Hematopoietic multipotent progenitor cell treated with erythropoietin and hydrocortisone succinate and interleukin-3 and kit ligand, for 6 days (in vitro differentiated cells): ENCODE measurements at regions not wholly inside any gene's neighbourhood (a gene's known extent, or its start where the extent isn't known, plus 50 kb on each side); places are given as distances from the start of the nearest gene placed in this dataset.

Experiments
- DNase-seq: peaks from one replicate; pipeline ENCODE4 v3.0.0-alpha.2; 2015

GRCh38 chr9:89776795-89777525 lies 172.1 kb downstream of the GADD45G start:
- DNase-seq, result no peak

- DNase-seq, result no peak
Observed at GRCh38 chr9:89777544-89777943, 172.7 kb downstream of the GADD45G start.

GRCh38 chr9:89778100-89779090 lies 173.6 kb downstream of the GADD45G start:
- DNase-seq, result no peak

- DNase-seq, result no peak
Observed at GRCh38 chr9:89779405-89780203, 174.8 kb downstream of the GADD45G start.

- DNase-seq, result no peak
Observed at GRCh38 chr9:89780959-89781358, 176.1 kb downstream of the GADD45G start.

GRCh38 chr9:89781838-89782540 lies 177.2 kb downstream of the GADD45G start:
- DNase-seq, result peak; percentile 47

GRCh38 chr9:89786655-89787054 lies 181.8 kb downstream of the GADD45G start:
- peak; percentile 17 for DNase-seq

GRCh38 chr9:89787595-89787994 lies 182.8 kb downstream of the GADD45G start:
- no peak for DNase-seq

GRCh38 chr9:89788434-89788833 lies 183.6 kb downstream of the GADD45G start:
- DNase-seq, result no peak

- no peak for DNase-seq
Observed at GRCh38 chr9:89789922-89790510, 185.2 kb downstream of the GADD45G start.

- no peak for DNase-seq
Observed at GRCh38 chr9:89790542-89791109, 185.8 kb downstream of the GADD45G start.

GRCh38 chr9:89791754-89792153 lies 186.9 kb downstream of the GADD45G start:
- no peak for DNase-seq

- no peak for DNase-seq
Observed at GRCh38 chr9:89792189-89793123, 187.6 kb downstream of the GADD45G start.

GRCh38 chr9:89793124-89793495 lies 188.3 kb downstream of the GADD45G start:
- no peak for DNase-seq

GRCh38 chr9:89793551-89793950 lies 188.7 kb downstream of the GADD45G start:
- no peak for DNase-seq

GRCh38 chr9:89794918-89795317 lies 190.1 kb downstream of the GADD45G start:
- no peak for DNase-seq

- DNase-seq, result no peak
Observed at GRCh38 chr9:89795538-89796195, 190.9 kb downstream of the GADD45G start.

GRCh38 chr9:89796606-89797005 lies 191.8 kb downstream of the GADD45G start:
- DNase-seq, result no peak

GRCh38 chr9:89797255-89797654 lies 192.4 kb downstream of the GADD45G start:
- no peak for DNase-seq

- no peak for DNase-seq
Observed at GRCh38 chr9:89797937-89798455, 193.2 kb downstream of the GADD45G start.
